H4 (cell line): ENCODE measurements at regions not wholly inside any gene's neighbourhood (a gene's known extent, or its start where the extent isn't known, plus 50 kb on each side); places are given as distances from the start of the nearest gene placed in this dataset.

Experiments used
- DNase-seq: peaks from one replicate; pipeline ENCODE4 v3.0.0-alpha.2; 2015; ENCODE audit warnings: low spot score

GRCh38 chr9:16954040-16954439 lies 83.6 kb upstream of the BNC2 start:
- no peak for DNase-seq

DNA sequence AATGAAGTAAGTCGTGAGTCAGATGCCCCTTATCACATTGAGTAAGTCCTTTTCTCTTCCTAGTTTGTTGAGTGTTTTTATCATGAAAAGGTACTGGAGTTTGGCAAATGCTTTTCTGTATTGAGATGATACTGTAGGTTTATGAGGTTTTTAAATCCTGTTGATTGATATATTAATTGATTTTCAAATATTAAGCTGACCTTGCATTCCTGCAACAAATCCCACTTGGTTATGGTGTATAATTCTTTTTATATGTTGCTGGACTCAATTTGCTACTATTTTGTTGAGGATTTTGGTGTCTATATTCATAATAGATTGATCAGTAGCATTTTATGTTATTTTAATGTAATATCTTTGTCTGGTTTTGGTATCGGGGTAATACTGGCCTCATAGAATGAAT lies 81.0 kb upstream of the BNC2 start:
- no peak for DNase-seq

DNA sequence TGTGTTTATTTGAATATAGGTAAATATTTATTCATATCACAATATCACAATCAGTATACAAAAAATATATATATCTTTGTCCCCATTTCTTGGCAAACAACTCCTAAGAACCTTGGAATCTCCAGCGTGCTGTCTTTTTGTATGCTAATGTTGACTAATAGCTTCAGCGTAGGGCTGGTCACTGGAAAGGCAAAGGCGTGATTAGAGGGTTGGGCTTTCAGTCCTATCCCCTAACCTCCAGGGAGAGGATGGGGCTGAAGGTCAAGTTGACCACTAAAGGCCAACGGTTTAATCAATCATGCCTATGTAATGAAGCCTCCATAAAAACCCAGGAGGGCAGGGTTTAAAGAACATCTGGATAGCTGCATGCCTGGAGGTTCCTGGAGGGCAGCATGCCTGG lies 79.6 kb upstream of the BNC2 start:
- DNase-seq: no peak

- no peak for DNase-seq
These were observed 60.1 kb upstream of the BNC2 start for GRCh38 chr9:16930578-16930977.

- peak; percentile 5 for DNase-seq
These were observed 57.9 kb upstream of the BNC2 start for GRCh38 chr9:16928179-16928945.

DNA sequence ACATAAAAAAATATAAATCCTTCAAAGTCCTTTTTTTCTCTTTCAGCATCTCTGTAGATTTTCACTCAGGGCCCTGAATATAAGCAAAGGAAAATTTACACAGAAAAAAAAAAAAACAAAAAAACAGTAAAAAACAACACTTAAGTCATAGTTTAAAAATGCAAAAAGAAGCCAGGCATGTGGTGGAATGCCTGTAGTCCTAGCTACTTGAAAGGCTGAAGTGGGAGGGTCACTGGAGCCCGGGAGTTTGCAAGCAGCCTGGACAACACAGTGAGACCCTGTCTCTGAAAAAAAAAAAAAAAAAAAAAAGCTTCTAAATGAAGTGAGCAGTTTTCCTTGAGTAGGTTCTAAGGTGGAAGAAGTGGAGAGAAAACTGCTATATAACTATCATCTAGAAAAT lies 55.0 kb upstream of the BNC2 start:
- DNase-seq: no peak

- DNase-seq: no peak
These were observed 53.9 kb upstream of the BNC2 start for GRCh38 chr9:16924311-16924915.

DNA sequence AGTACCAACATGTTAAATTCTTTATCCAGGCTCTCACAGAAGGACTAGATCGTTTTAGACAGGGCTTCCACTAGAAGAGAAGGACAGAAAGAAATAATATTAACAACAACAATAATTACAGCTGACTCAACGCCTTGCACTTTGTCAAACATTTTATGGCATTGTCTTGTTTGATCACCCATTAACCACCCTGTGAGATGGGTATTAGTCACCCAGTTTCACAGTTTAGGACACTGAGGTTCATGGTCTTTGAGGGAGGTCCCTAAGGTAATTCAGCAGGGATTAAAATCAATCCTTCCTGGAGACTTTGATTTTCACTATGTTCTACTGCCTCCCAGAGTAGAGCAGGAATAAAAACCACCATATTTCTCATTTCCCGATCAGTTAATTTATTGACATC lies 51.4 kb upstream of the BNC2 start:
- DNase-seq: no peak
